ENCODE measurements at regions not wholly inside any gene's neighbourhood (a gene's known extent, or its start where the extent isn't known, plus 50 kb on each side); places are given as distances from the start of the nearest gene placed in this dataset.

- TF ChIP-seq CTCF (conservative IDR thresholded peaks at IDR 0.05; ENCODE audit: low read length) (no peak), EZH2phosphoT487 (IDR thresholded peaks at IDR 0.05; ENCODE audit: borderline replicate concordance, low read depth, low read length) (no peak)
These were observed 227.2 kb upstream of the RAG2 start for GRCh38 chr11:36825251-36825650.

Data from OCI-LY7 (cell line).